ENCODE measurements at regions not wholly inside any gene's neighbourhood (a gene's known extent, or its start where the extent isn't known, plus 50 kb on each side); places are given as distances from the start of the nearest gene placed in this dataset.

- TF ChIP-seq, protein P1, sequence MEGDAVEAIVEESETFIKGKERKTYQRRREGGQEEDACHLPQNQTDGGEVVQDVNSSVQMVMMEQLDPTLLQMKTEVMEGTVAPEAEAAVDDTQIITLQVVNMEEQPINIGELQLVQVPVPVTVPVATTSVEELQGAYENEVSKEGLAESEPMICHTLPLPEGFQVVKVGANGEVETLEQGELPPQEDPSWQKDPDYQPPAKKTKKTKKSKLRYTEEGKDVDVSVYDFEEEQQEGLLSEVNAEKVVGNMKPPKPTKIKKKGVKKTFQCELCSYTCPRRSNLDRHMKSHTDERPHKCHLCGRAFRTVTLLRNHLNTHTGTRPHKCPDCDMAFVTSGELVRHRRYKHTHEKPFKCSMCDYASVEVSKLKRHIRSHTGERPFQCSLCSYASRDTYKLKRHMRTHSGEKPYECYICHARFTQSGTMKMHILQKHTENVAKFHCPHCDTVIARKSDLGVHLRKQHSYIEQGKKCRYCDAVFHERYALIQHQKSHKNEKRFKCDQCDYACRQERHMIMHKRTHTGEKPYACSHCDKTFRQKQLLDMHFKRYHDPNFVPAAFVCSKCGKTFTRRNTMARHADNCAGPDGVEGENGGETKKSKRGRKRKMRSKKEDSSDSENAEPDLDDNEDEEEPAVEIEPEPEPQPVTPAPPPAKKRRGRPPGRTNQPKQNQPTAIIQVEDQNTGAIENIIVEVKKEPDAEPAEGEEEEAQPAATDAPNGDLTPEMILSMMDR (IDR thresholded peaks at IDR 0.05): no peak
- no peak for TF ChIP-seq EZH2 (IDR thresholded peaks at IDR 0.05; ENCODE audit: borderline replicate concordance, insufficient read depth, low read depth, low read length, poor library complexity, severe bottlenecking)
These were observed 201.4 kb upstream of the LRP1B start for GRCh38 chr2:142332196-142332595.

All from B cell (primary cell).